ENCODE measurements at regions not wholly inside any gene's neighbourhood (a gene's known extent, or its start where the extent isn't known, plus 50 kb on each side); places are given as distances from the start of the nearest gene placed in this dataset.

GRCh38 chr13:95455782-95456181, 96.7 kb upstream of the CLDN10 start:
- no peak for DNase-seq

GRCh38 chr13:95456815-95457214, 95.7 kb upstream of the CLDN10 start:
- DNase-seq, result no peak

- DNase-seq, result no peak
These were observed 95.2 kb upstream of the CLDN10 start for GRCh38 chr13:95457294-95457693.

- no peak for DNase-seq
These were observed 89.7 kb upstream of the CLDN10 start for GRCh38 chr13:95462801-95463200.

- DNase-seq, result no peak
These were observed 89.0 kb upstream of the CLDN10 start for GRCh38 chr13:95463531-95463930.

GRCh38 chr13:95470574-95471366, 81.8 kb upstream of the CLDN10 start:
- DNase-seq, result no peak

GRCh38 chr13:95471960-95472359, 80.6 kb upstream of the CLDN10 start:
- DNase-seq, result no peak

GRCh38 chr13:95474992-95475391, 77.5 kb upstream of the CLDN10 start:
- DNase-seq, result no peak

GRCh38 chr13:95477187-95477586, 75.3 kb upstream of the CLDN10 start:
- no peak for DNase-seq

GRCh38 chr13:95479731-95480130, 72.8 kb upstream of the CLDN10 start:
- DNase-seq, result no peak

GRCh38 chr13:95480131-95480545, 72.4 kb upstream of the CLDN10 start:
- no peak for DNase-seq

- no peak for DNase-seq
These were observed 71.4 kb upstream of the CLDN10 start for GRCh38 chr13:95480791-95481780.

GRCh38 chr13:95484052-95484451, 68.5 kb upstream of the CLDN10 start:
- no peak for DNase-seq

GRCh38 chr13:95485045-95485517, 67.4 kb upstream of the CLDN10 start:
- DNase-seq, result peak; percentile 5

GRCh38 chr13:95485518-95486144, 66.9 kb upstream of the CLDN10 start:
- no peak for DNase-seq

- no peak for DNase-seq
These were observed 60.3 kb upstream of the CLDN10 start for GRCh38 chr13:95492044-95492801.

- peak; percentile 56 for DNase-seq
These were observed 58.3 kb upstream of the CLDN10 start for GRCh38 chr13:95494082-95494681.

- no peak for DNase-seq
These were observed 56.0 kb upstream of the CLDN10 start for GRCh38 chr13:95496485-95496884.

GRCh38 chr13:95497381-95497807, 55.1 kb upstream of the CLDN10 start:
- no peak for DNase-seq

GRCh38 chr13:95498886-95499285, 53.6 kb upstream of the CLDN10 start:
- no peak for DNase-seq

Measured in fibroblast of skin of scalp (primary cell).